Esophagus squamous epithelium (tissue), 5 donors: ENCODE measurements at regions not wholly inside any gene's neighbourhood (a gene's known extent, or its start where the extent isn't known, plus 50 kb on each side); places are given as distances from the start of the nearest gene placed in this dataset.

Experiments used
- DNase-seq: peaks from one replicate; lab custom pipeline; 2025; lab: John Stamatoyannopoulos, UW
- H3K27ac ChIP-seq, 4 donors: fragments of 200-600 bp; sonication (generic); one replicate each; pipeline ENCODE4 v1.5.1; 2016 to 2019; ENCODE audit warnings: mild to moderate bottlenecking in 1 of 4
- H3K27me3 ChIP-seq, 4 donors: fragments of 200-600 bp; sonication (generic); 1 replicate in 3 of 4; 2 replicates in 1 of 4; pipeline versions ENCODE4 v1.5.1 to v1.6.0; 2017 to 2021; ENCODE audit warnings: antibody characterized with exemption in 1 of 4
- H3K36me3 ChIP-seq, 3 donors: fragments of 200-600 bp; sonication (generic); one replicate each; pipeline ENCODE4 v1.5.1; 2016 to 2019
- H3K4me1 ChIP-seq, 3 donors: fragments of 200-600 bp; sonication (generic); one replicate each; pipeline ENCODE4 v1.5.1; 2017 to 2019
- H3K4me3 ChIP-seq, 4 donors: fragments of 200-600 bp; sonication (generic); 1 replicate in 3 of 4; 2 replicates in 1 of 4; pipeline ENCODE4 v1.5.1; 2016 to 2019; ENCODE audit warnings: mild to moderate bottlenecking in 2 of 4, moderate library complexity in 1 of 4
- H3K9me3 ChIP-seq, 3 donors: fragments of 200-600 bp; sonication (generic); one replicate each; pipeline ENCODE4 v1.5.1; 2016 to 2019
- POLR2A ChIP-seq, 4 donors: fragments of 450-650 bp; IDR thresholded peaks; one replicate each; pipeline ENCODE4 v1.6.1; 2017; ENCODE audit warnings: antibody characterized with exemption in 4 of 4, mild to moderate bottlenecking in 4 of 4, moderate library complexity in 3 of 4
- WGBS, 2 donors: methylation state at CpG; one replicate each; pipeline ENCODE4 v1.1.5; 2018; 5-methylcytosine and 5-hydroxymethylcytosine counted together
- intact Hi-C: fragments of 100-400 bp; cut with DNase I; formaldehyde crosslinking; loops from one replicate; pipeline ENCODE4 v1.15.0; 2022
- TF ChIP-seq, protein P1 (sequence below), 6 experiments: fragments of 450-650 bp in 4 of 6; fragments of 200-600 bp in 2 of 6; sonication (generic) in 2 of 6; IDR thresholded peaks; one replicate each; pipeline ENCODE4 v1.5.1; 2016 to 2019; ENCODE audit warnings: antibody characterized with exemption in 6 of 6, mild to moderate bottlenecking in 4 of 6, moderate library complexity in 4 of 6
- donor health status: DM: yes; HTN: yes; CAD: no.

DNA sequence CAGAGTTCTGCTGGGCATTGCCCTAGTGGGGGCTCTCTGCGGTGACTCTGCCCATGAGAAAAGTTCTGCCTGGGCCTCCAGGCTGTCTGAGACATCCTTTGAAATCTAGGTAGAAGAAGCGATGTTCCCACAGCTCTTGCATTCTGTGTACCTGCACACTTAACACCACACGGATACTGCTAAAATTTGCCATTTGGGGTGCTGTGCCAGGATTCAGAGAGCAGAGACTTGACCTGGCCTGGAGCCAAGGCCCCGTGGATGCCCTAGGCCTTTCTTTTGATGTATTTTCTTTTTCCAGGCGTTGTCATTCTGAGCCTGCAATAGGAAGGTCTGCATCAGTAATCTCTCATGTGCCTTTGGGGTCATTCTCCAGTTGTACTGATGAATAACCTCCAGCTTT lies 89.3 kb upstream of the IL12B start:
- H3K9me3 ChIP-seq = no peaks in the 10 kb centered on the region
- H3K27me3 ChIP-seq = peaks cover 0 to 7% (median 0%) of the 10 kb centered on the region in 4 donors
- no peak for DNase-seq
- H3K27ac ChIP-seq = no peak overlapping the region
- no peaks in the 10 kb centered on the region for H3K4me1 ChIP-seq
- H3K4me3 ChIP-seq = no peak overlapping the region
- H3K36me3 ChIP-seq = no peaks in the 10 kb centered on the region
- intact Hi-C loops = no loop called here
- TF ChIP-seq, protein P1, sequence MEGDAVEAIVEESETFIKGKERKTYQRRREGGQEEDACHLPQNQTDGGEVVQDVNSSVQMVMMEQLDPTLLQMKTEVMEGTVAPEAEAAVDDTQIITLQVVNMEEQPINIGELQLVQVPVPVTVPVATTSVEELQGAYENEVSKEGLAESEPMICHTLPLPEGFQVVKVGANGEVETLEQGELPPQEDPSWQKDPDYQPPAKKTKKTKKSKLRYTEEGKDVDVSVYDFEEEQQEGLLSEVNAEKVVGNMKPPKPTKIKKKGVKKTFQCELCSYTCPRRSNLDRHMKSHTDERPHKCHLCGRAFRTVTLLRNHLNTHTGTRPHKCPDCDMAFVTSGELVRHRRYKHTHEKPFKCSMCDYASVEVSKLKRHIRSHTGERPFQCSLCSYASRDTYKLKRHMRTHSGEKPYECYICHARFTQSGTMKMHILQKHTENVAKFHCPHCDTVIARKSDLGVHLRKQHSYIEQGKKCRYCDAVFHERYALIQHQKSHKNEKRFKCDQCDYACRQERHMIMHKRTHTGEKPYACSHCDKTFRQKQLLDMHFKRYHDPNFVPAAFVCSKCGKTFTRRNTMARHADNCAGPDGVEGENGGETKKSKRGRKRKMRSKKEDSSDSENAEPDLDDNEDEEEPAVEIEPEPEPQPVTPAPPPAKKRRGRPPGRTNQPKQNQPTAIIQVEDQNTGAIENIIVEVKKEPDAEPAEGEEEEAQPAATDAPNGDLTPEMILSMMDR (IDR thresholded peaks at IDR 0.05) = no peak
- no peak for TF ChIP-seq POLR2A (IDR thresholded peaks at IDR 0.05)
- 60 to 61% methylated on average over 4 of the region's 5 CpGs for WGBS, 2 donors

DNA sequence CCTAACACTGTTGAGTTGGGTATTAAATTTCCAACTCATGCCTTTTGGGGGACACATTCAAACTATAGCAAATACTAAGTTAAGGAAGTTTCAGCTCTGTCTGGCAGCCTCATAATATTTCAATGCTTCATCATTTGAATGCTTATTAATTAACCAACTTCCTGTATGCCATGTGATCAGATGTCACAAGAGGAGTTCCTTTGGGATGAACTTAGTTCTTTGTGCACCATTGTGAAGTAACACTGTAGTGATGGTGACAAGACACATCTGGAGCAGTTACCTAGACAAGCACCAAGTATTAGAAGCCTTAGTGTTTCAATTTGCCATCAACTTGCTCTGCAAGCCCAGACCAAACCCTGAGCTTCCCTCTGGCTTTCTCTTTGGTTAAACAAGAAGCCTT lies 90.7 kb upstream of the IL12B start:
- no peak for DNase-seq
- intact Hi-C loops = no loop called here
- TF ChIP-seq POLR2A (IDR thresholded peaks at IDR 0.05) = no peak
- TF ChIP-seq, protein P1 (IDR thresholded peaks at IDR 0.05) = no peak
- Histone ChIP-seq H3K27me3 (peaks cover 0 to 7% (median 0%) of the 10 kb centered on the region in 4 donors), H3K4me3 (no peak overlapping the region), H3K36me3 (no peaks in the 10 kb centered on the region), H3K27ac (no peak overlapping the region), H3K4me1 (no peaks in the 10 kb centered on the region), H3K9me3 (no peaks in the 10 kb centered on the region)

DNA sequence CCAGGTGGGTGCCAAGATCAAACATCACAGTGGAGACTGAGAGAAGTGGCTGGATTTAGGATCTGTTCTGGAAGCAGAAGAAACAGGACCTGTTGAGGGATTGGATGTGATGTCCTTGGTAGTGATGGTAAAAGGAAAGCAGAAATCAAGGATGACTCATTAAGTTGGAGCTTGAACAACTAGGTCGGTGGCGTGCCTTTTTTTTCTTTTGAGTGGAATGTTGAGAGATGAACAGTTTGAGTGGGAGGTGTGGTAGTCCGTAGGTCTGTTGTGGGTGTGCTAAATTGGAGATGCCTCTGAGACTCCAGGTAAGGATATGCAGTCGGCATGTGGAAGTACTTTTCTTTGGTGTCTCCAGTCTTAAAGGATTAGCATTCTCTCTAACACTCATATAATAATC lies 92.1 kb upstream of the IL12B start:
- intact Hi-C loops = no loop called here
- H3K9me3 ChIP-seq = no peaks in the 10 kb centered on the region
- WGBS, 2 donors = 35 to 52% methylated on average over 4 of the region's 4 CpGs
- no peak overlapping the region for H3K4me3 ChIP-seq
- no peaks in the 10 kb centered on the region for H3K36me3 ChIP-seq
- no peak for DNase-seq
- H3K27ac ChIP-seq = no peak overlapping the region
- peaks cover 0 to 7% (median 0%) of the 10 kb centered on the region in 4 donors for H3K27me3 ChIP-seq
- no peaks in the 10 kb centered on the region for H3K4me1 ChIP-seq
- TF ChIP-seq, protein P1 (IDR thresholded peaks at IDR 0.05) = no peak
- TF ChIP-seq POLR2A (IDR thresholded peaks at IDR 0.05) = no peak

DNA sequence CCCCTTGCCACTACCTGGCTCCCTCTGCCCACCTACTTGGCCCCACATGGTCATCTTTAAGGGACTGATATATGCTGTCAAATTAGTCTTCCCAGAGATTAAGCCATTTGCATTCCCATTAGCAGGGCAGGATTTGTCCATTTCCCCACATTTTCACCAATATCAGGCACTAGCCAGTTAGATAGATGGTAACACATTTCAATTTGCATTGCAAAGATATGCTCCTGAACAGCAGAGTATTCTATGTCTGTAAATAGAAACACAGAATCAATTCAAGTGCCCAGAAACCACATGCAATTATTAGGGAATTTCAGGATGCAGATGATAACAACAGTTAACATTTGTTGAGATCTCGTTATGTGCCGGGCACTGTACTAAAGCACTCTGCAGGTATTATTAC lies 92.6 kb upstream of the IL12B start:
- Histone ChIP-seq H3K4me1 (no peaks in the 10 kb centered on the region), H3K36me3 (no peaks in the 10 kb centered on the region), H3K27me3 (peaks cover 0 to 7% (median 0%) of the 10 kb centered on the region in 4 donors), H3K4me3 (no peak overlapping the region), H3K9me3 (no peaks in the 10 kb centered on the region), H3K27ac (no peak overlapping the region)
- 87 to 100% methylated on average over 2 of the region's 2 CpGs for WGBS, 2 donors
- intact Hi-C loops = no loop called here
- TF ChIP-seq, protein P1 (IDR thresholded peaks at IDR 0.05) = no peak
- no peak for TF ChIP-seq POLR2A (IDR thresholded peaks at IDR 0.05)
- DNase-seq = no peak

DNA sequence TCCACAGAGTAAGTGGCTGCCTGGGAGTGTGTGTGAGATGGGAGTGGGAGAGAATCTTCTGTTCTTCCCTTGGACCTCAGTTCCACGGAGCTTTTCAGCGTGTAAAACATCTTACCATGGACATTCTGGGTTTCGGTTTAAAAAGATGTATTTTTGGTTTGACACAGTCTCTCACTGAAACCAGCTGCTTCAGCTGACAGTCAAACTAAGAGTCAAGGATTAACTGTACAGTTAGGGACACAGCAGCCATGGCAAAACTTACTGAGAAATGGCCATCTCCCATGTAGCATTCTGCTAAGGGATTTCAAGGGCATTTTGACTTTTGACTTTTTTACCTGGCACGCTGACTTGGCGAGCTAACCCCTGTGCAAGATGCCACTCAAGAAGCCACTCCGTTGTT lies 93.8 kb upstream of the IL12B start:
- no peak for DNase-seq
- no peak overlapping the region for H3K27ac ChIP-seq
- WGBS, 2 donors = 78 to 93% methylated on average over 6 of the region's 6 CpGs
- no peak for TF ChIP-seq POLR2A (IDR thresholded peaks at IDR 0.05)
- TF ChIP-seq, protein P1 (IDR thresholded peaks at IDR 0.05) = no peak
- intact Hi-C loops = no loop called here
- no peaks in the 10 kb centered on the region for H3K4me1 ChIP-seq
- H3K4me3 ChIP-seq = no peak overlapping the region
- peaks cover 0 to 17% (median 0%) of the 10 kb centered on the region in 4 donors for H3K27me3 ChIP-seq
- no peaks in the 10 kb centered on the region for H3K9me3 ChIP-seq
- no peaks in the 10 kb centered on the region for H3K36me3 ChIP-seq
